ENCODE measurements at regions not wholly inside any gene's neighbourhood (a gene's known extent, or its start where the extent isn't known, plus 50 kb on each side); places are given as distances from the start of the nearest gene placed in this dataset.
"Not testable (repeated sequence)": the region's sequence is repeated elsewhere in the genome, so short reads cannot be mapped to it uniquely, and the experiment has no call there.

DNA sequence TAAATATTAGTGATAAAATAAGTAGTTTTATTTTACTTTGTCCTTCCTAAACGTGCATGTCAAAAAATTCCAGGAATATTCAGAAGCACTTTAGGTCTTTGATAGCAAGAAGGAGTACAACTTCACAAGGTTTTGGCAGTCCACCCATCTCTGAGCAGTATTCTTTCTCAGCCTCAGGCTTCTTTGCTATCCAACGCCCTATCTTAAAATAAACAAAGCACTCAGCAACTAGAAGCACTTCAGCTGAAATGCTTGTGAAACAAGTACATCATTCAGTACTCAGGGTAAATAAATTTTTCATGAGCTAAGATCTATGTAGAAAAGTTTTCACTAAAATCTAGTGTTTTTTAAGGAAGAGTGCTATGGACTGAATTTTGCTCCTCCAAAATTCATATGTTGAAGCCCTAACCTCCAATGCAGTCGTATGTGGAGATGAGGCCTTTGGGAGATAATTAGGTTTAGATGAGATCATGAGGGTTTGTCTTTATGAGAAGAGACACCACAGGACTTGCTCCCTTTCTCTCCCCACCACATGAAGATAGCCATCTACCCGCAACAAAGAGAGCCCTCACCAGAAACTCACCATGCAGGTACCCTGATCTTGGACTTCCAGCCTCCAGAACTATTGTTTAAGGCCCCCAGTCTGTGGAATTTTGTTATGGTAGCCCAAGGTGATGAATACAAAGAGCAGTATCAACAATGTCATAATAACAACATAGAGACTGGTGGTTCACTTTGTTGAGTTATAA lies 539.1 kb downstream of the TFAP2A start:
- Mint-ChIP-seq H3K27ac (no peak overlapping the region), H3K36me3 (ENCODE audit: low read depth) (no peaks in the 10 kb centered on the region), H3K4me1 (ENCODE audit: low read depth) (no peaks in the 10 kb centered on the region), H3K4me3 (no peak overlapping the region), H3K9me3 (peaks cover 33% of the 10 kb centered on the region), H3K27me3 (no peaks in the 10 kb centered on the region)
- intact Hi-C loops (cut with micrococcal nuclease), result no loop called here

DNA sequence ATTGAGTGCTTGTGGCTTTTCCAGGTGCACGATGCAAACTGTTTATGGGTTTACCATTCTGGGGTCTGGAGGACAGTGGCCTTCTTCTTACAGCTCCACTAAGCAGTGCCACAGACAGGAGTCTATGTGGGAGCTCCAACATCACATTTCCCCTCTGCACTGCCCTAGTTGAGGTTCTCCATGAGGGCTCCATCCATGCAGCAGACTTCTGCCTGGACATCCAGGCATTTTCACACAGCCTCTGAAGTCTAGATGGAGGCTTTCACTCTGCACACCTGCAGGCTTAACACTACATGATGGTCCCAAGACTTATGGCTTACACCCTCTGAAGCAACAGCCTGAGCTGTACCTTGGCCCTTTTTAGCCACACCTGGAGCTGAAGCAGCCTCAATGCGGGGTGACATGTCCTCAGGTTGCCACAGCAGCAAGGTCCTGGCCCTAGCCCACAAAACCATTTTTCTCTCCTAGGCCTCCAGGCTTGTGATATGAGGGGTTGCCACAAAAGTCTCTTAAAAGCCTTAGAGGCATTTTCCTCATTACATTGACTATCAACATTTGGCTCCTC lies 552.2 kb downstream of the TFAP2A start:
- no peaks in the 10 kb centered on the region for H3K27me3 Mint-ChIP-seq
- no peaks in the 10 kb centered on the region for H3K4me1 Mint-ChIP-seq (ENCODE audit: low read depth)
- peaks cover 66% of the 10 kb centered on the region for H3K9me3 Mint-ChIP-seq
- H3K36me3 Mint-ChIP-seq (ENCODE audit: low read depth), result no peaks in the 10 kb centered on the region
- no peak overlapping the region for H3K4me3 Mint-ChIP-seq
- no peak overlapping the region for H3K27ac Mint-ChIP-seq
- intact Hi-C loops (cut with micrococcal nuclease), result no loop called here

DNA sequence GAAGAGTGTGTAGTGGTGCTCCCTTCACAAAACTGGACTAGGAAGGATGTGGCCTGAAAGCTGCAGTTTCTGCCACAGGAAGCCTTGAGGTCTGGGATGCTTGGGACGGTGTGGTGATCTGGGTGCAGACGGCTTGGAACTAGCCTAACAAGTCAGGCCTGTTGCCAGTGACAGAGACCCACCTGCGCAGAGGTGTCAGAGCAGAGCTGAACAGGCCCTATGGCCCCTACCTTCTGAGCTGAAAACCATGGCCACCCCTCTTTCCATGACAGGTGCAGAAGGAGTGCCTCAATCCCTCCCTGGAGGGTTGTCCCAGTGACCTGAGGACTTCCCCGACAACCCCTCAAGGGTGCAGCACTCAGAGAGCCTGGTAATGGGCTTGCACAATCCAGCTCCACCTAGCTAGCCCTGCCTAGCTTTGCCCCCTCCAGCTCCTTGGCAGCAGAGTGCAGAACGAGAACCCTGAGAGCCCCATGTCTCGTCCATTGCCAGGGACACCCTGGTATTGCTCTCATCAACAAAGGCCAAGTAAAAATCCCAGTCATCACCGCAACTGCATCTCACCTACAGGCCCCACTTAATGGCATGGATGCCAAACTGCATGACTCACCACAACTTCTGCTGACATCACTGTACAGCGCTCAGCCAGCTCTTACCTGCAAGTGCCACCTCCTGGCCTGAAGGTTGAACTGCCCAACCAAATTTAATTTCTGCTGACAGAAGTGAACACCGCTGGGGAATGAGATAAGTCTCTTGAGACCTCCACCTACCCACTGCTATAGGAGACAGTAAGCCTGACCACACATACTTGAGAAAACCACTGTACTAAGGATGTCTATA lies 563.1 kb downstream of the TFAP2A start:
- Mint-ChIP-seq H3K27ac (no peak overlapping the region), H3K9me3 (peaks cover 57% of the 10 kb centered on the region), H3K4me1 (ENCODE audit: low read depth) (no peaks in the 10 kb centered on the region), H3K4me3 (no peak overlapping the region), H3K27me3 (no peaks in the 10 kb centered on the region), H3K36me3 (ENCODE audit: low read depth) (no peaks in the 10 kb centered on the region)
- intact Hi-C loops (cut with micrococcal nuclease), result no loop called here

DNA sequence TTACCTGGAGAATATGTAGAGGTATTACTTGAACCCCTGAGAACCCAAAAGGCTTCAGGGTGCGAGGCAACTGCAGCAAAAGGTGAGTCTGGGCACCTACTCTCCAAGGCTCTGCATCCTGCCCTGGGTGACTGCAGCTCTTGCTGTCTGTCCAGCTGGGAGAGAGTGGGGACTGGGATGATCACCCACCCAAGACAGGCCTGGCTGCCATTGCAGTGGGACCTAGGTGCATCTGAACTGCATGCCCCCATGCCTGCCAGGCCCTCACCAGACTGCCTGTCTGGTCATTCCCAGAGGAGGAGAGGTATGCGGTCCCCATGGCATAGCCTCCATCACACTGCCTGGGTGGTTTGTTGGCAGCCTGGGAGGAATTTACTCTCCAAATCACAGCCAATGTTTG lies 563.9 kb downstream of the TFAP2A start:
- Mint-ChIP-seq H3K4me1 (ENCODE audit: low read depth) (no peaks in the 10 kb centered on the region), H3K36me3 (ENCODE audit: low read depth) (no peaks in the 10 kb centered on the region), H3K27me3 (no peaks in the 10 kb centered on the region), H3K27ac (no peak overlapping the region), H3K9me3 (peaks cover 63% of the 10 kb centered on the region), H3K4me3 (no peak overlapping the region)
- intact Hi-C loops (cut with micrococcal nuclease), result no loop called here

DNA sequence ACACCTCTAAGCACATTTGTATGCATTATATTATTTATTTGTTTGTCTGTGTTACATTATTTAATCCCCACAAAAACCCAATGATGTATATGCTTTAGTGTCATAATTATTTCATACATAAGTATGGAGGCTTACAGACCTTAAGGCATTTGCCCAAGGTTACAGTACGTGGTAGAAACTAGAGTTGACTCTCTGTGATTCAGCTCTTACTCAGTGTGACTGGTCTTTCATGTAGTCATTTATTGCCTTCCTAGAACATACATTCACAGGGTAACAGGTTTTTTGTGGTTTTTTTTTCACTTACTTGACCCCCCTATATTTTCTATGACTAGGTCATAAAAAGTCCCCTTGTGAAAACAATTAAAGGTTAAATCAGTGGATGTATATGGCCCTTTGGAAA lies 566.8 kb downstream of the TFAP2A start:
- Mint-ChIP-seq H3K4me3 (no peak overlapping the region), H3K9me3 (peaks cover 50% of the 10 kb centered on the region), H3K36me3 (ENCODE audit: low read depth) (no peaks in the 10 kb centered on the region), H3K27me3 (no peaks in the 10 kb centered on the region), H3K27ac (no peak overlapping the region), H3K4me1 (ENCODE audit: low read depth) (no peaks in the 10 kb centered on the region)
- intact Hi-C loops (cut with micrococcal nuclease), result no loop called here

DNA sequence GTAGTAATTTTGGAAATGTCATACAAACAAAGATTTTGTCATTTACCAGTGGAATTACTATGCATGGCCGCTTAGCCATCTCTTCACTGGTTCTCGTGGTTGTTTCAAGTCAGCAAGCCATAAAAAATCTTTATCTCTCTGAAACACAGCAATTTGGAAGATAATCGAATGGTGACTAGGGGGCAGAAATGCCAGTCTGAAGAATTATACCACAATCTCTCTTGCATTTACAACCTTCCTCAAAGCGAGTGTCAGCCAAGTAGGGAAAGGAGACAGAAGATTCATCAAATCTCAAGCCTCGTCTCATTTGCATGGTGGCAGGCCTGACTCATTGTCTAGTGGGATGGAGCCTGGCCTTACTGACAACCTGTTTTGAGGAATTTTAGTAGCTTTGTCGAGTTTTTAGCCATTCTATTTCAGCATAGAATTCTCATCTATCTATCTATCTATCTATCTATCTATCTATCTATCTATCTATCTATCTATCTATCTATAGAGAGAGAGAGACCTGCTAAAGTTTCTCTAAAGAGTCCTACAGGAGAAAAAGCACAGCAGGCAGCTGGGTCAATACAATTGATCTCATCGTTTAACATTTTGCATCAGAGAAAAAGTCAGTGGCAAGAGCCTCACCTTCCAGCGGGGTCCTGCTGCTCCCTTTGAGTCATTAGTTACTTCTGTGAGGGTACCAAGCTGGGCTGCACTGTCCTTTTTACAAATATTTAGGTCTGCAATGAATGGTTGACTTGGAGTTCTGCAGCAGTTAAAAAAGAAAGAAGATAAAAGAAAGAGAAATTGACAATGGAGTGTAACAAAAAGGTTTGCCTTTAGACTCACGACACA lies 572.8 kb downstream of the TFAP2A start:
- H3K27ac Mint-ChIP-seq, result no peak overlapping the region
- H3K4me3 Mint-ChIP-seq, result no peak overlapping the region
- H3K4me1 Mint-ChIP-seq (ENCODE audit: low read depth), result no peaks in the 10 kb centered on the region
- H3K27me3 Mint-ChIP-seq, result no peaks in the 10 kb centered on the region
- intact Hi-C loops (cut with micrococcal nuclease), result no loop called here
- no peaks in the 10 kb centered on the region for H3K36me3 Mint-ChIP-seq (ENCODE audit: low read depth)
- H3K9me3 Mint-ChIP-seq, result peaks cover 36% of the 10 kb centered on the region

DNA sequence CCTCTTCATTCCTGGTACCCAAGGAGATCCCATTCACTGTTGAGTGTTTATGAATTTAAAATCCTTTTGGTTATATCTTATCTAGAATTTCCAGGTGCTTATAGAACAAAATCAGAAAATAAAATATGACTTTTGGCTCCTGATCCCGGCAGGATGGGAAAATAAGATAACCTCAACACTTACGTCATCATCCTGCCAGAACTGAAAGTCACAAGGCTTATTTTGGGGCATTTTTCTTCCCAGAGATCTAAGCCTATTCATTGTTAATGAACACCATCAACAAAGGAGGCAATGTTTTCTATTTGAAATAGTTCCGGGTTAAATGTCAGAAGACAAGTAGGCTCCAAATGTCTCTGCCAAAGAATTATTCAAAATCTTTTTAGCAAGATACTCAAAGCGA lies 580.6 kb downstream of the TFAP2A start:
- intact Hi-C loops (cut with micrococcal nuclease), result no loop called here
- peaks cover 20% of the 10 kb centered on the region for H3K9me3 Mint-ChIP-seq
- H3K4me1 Mint-ChIP-seq (ENCODE audit: low read depth), result no peaks in the 10 kb centered on the region
- no peak overlapping the region for H3K27ac Mint-ChIP-seq
- H3K4me3 Mint-ChIP-seq, result no peak overlapping the region
- H3K36me3 Mint-ChIP-seq (ENCODE audit: low read depth), result no peaks in the 10 kb centered on the region
- no peaks in the 10 kb centered on the region for H3K27me3 Mint-ChIP-seq

DNA sequence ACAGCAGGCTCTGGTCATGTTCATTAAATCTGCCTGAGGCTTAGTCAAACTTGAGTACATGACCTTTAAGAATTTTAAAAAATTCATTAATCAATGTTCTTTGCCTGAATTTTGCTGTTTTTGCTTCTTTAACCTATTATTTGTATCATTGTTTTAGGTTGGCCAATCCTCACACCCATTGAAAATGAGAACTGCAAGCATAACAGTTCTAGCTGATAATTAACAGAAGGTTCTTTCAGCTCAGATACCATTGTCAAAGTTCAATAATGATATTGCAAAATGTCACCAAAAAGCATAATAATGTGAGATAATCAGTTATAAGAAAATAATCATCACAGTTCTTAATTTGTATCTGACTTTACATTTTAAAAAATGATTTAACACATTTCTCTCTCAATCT lies 583.1 kb downstream of the TFAP2A start:
- Mint-ChIP-seq H3K9me3 (peaks cover 11% of the 10 kb centered on the region), H3K27ac (no peak overlapping the region), H3K4me1 (ENCODE audit: low read depth) (no peaks in the 10 kb centered on the region), H3K4me3 (no peak overlapping the region), H3K27me3 (no peaks in the 10 kb centered on the region), H3K36me3 (ENCODE audit: low read depth) (no peaks in the 10 kb centered on the region)
- intact Hi-C loops (cut with micrococcal nuclease), result no loop called here

DNA sequence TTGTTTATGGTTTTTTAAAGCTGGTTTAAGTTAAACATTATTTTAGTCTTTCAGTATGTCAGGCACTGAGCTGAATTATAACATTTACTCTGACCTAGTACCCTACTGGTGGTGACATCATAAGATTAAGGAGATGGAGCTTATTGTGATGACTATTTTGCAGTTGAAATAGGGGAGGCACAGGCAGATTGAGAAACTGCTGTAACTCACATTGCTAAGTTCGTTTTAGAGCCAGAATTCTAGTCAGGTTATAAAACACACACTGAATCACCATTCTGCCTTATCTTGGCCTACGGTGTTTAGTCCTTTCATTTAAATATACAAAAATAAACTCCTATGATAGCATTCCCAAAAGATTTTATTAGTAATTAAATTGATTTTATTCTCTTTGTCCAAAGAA lies 584.1 kb downstream of the TFAP2A start:
- Mint-ChIP-seq H3K4me1 (ENCODE audit: low read depth) (no peaks in the 10 kb centered on the region), H3K27ac (no peak overlapping the region), H3K4me3 (no peak overlapping the region), H3K9me3 (peaks cover 6% of the 10 kb centered on the region), H3K36me3 (ENCODE audit: low read depth) (no peaks in the 10 kb centered on the region), H3K27me3 (no peaks in the 10 kb centered on the region)
- intact Hi-C loops (cut with micrococcal nuclease), result no loop called here

DNA sequence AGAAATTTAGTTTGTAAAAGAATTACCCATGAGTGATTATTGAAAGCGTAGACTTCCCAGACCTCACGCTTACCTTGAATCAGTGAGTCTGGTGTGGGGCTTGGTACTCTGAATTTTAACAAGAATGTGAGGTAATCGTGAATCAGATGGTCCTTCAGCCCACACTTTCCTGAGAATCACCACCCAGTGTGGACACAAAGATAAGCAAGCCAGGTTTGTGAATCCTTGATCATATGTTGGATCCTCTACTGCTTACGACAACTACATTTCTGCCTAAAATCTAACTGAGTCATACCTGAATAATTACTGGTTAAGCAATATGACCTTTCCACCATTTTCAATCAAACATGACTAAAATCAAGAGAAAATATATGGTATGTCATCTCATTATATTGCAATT lies 589.3 kb downstream of the TFAP2A start:
- Mint-ChIP-seq H3K4me1 (ENCODE audit: low read depth) (no peaks in the 10 kb centered on the region), H3K27ac (no peak overlapping the region), H3K36me3 (ENCODE audit: low read depth) (no peaks in the 10 kb centered on the region), H3K4me3 (no peak overlapping the region), H3K27me3 (no peaks in the 10 kb centered on the region), H3K9me3 (peaks cover 18% of the 10 kb centered on the region)
- intact Hi-C loops (cut with micrococcal nuclease), result no loop called here

DNA sequence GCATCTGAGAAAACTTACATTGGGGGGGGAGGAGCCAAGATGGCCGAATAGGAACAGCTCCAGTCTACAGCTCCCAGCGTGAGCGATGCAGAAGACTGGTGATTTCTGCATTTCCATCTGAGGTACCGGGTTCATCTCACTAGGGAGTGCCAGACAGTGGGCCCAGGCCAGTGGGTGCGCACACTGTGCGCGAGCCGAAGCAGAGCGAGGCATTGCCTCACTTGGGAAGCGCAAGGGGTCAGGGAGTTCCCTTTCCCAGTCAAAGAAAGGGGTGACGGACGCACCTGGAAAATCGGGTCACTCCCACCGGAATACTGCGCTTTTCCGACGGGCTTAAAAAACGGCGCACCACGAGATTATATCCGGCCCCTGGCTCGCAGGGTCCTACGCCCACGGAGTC lies 604.1 kb downstream of the TFAP2A start:
- H3K9me3 Mint-ChIP-seq, result peaks cover 15% of the 10 kb centered on the region
- H3K4me3 Mint-ChIP-seq; H3K27me3 Mint-ChIP-seq; H3K4me1 Mint-ChIP-seq (ENCODE audit: low read depth); intact Hi-C loops (cut with micrococcal nuclease); H3K36me3 Mint-ChIP-seq (ENCODE audit: low read depth); H3K27ac Mint-ChIP-seq: not testable (repeated sequence)

DNA sequence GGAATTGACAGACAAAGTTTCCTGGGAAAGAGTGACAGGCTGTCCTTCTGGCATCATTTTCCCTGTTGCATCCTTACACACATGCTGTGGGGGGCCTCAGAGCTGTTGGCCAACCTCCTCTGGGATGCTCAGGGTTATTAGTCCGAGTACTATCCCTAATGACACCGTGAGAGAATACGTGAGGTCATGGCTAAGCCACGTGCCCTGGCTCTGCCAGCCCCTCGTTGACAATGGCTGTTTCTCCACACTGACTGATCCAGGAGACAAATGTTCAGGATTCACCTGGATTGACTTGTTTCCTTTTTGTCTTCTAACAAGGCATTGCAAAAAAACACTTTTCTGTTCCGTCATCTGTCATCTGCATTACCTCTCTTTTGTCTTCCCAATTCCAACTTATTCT lies 604.6 kb downstream of the TFAP2A start:
- intact Hi-C loops (cut with micrococcal nuclease), result no loop called here
- no peak overlapping the region for H3K4me3 Mint-ChIP-seq
- H3K27ac Mint-ChIP-seq, result no peak overlapping the region
- no peaks in the 10 kb centered on the region for H3K27me3 Mint-ChIP-seq
- no peaks in the 10 kb centered on the region for H3K4me1 Mint-ChIP-seq (ENCODE audit: low read depth)
- no peaks in the 10 kb centered on the region for H3K36me3 Mint-ChIP-seq (ENCODE audit: low read depth)
- peaks cover 20% of the 10 kb centered on the region for H3K9me3 Mint-ChIP-seq

DNA sequence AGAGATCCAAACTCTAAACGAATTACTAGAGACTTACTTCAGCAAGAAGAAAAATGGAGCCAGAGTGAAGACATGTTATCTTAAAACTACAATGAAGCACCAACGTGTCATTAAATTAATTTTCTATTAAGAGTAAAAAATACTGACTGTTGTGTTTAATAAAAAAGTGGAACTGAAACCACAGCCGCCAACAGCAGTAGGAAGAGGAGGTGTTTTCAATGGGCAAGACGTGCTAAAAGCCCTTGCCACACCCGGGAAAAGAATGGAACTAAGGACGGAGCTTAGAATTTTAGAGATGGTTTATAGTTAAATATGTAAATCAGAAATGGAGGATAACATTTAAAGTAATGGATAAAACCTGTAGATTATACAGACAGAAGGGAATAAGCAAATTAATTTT lies 608.7 kb downstream of the TFAP2A start:
- intact Hi-C loops (cut with micrococcal nuclease), result no loop called here
- no peaks in the 10 kb centered on the region for H3K36me3 Mint-ChIP-seq (ENCODE audit: low read depth)

More for the DNA sequence above, 608.7 kb downstream of the TFAP2A start:
- H3K27ac Mint-ChIP-seq, result no peak overlapping the region
- H3K9me3 Mint-ChIP-seq, result peaks cover 30% of the 10 kb centered on the region
- no peak overlapping the region for H3K4me3 Mint-ChIP-seq
- H3K4me1 Mint-ChIP-seq (ENCODE audit: low read depth), result no peaks in the 10 kb centered on the region
- H3K27me3 Mint-ChIP-seq, result no peaks in the 10 kb centered on the region
